Mesenchymal stem cell (in vitro differentiated cells and primary cell): ENCODE measurements at regions not wholly inside any gene's neighbourhood (a gene's known extent, or its start where the extent isn't known, plus 50 kb on each side); places are given as distances from the start of the nearest gene placed in this dataset.

ENCODE experiments used
- DNase-seq: peaks from one replicate; pipeline ENCODE4 v3.0.0-alpha.2; 2013
- H2AFZ ChIP-seq: one replicate; pipeline ENCODE4 v1.6.1; 2013; ENCODE audit warnings: low read depth, mild to moderate bottlenecking, control low read depth, inconsistent platforms, low read length, moderate library complexity
- H2AK5ac ChIP-seq: 2 replicates; pipeline ENCODE4 v1.6.1; 2013; ENCODE audit warnings: low read length, moderate library complexity, mild to moderate bottlenecking, inconsistent platforms; ENCODE audit not compliant: severe bottlenecking
- H2BK120ac ChIP-seq: one replicate; pipeline ENCODE4 v1.6.1; 2013; ENCODE audit warnings: low read depth, mild to moderate bottlenecking, inconsistent platforms, low read length, moderate library complexity
- H2BK12ac ChIP-seq, 2 experiments: one replicate each; pipeline ENCODE4 v1.6.1; 2013; ENCODE audit warnings: inconsistent platforms in 2 of 2, low read length in 2 of 2, mild to moderate bottlenecking in 2 of 2, moderate library complexity in 2 of 2, control low read depth in 1 of 2
- H2BK15ac ChIP-seq: one replicate; pipeline ENCODE4 v1.6.1; 2013; ENCODE audit warnings: mild to moderate bottlenecking, low read depth, inconsistent platforms; ENCODE audit not compliant: poor library complexity, severe bottlenecking
- H2BK5ac ChIP-seq: 2 replicates; pipeline ENCODE4 v1.6.1; 2013; ENCODE audit warnings: low read depth, mild to moderate bottlenecking, low read length, control low read depth, inconsistent platforms; ENCODE audit not compliant: poor library complexity, severe bottlenecking
- H3K14ac ChIP-seq, 2 experiments: one replicate each; pipeline ENCODE4 v1.6.1; 2013; ENCODE audit warnings: inconsistent platforms in 2 of 2, low read length in 2 of 2, control low read depth in 1 of 2, mild to moderate bottlenecking in 1 of 2, moderate library complexity in 1 of 2
- H3K18ac ChIP-seq, 2 experiments: one replicate each; pipeline ENCODE4 v1.6.1; 2013; ENCODE audit warnings: inconsistent platforms in 2 of 2, low read length in 2 of 2, control low read depth in 1 of 2, low read depth in 1 of 2, mild to moderate bottlenecking in 1 of 2
- H3K23ac ChIP-seq, 2 experiments: one replicate each; pipeline ENCODE4 v1.6.1; 2013; ENCODE audit warnings: inconsistent platforms in 2 of 2, low read length in 2 of 2, mild to moderate bottlenecking in 2 of 2, moderate library complexity in 2 of 2, control low read depth in 1 of 2
- H3K27ac ChIP-seq: 2 replicates; pipeline ENCODE4 v1.5.1; 2013; ENCODE audit warnings: mild to moderate bottlenecking, moderate library complexity, low read length, control low read depth, inconsistent platforms; ENCODE audit not compliant: poor library complexity, severe bottlenecking
- H3K27me3 ChIP-seq, 2 experiments: 2 replicates each; pipeline versions ENCODE4 v1.6.1 to v1.7.0; 2013; ENCODE audit warnings: low read length in 2 of 2, mild to moderate bottlenecking in 2 of 2, moderate library complexity in 2 of 2, control low read depth in 1 of 2, inconsistent platforms in 1 of 2; ENCODE audit not compliant: control insufficient read depth in 1 of 2, insufficient read depth in 1 of 2
- H3K36me3 ChIP-seq, 2 experiments: 2 replicates each; pipeline versions ENCODE4 v1.6.1 to v1.7.0; 2013; ENCODE audit warnings: low read length in 2 of 2, control low read depth in 1 of 2, inconsistent platforms in 1 of 2, low read depth in 1 of 2, mild to moderate bottlenecking in 1 of 2; ENCODE audit not compliant: insufficient read depth in 2 of 2, control insufficient read depth in 1 of 2
- H3K4ac ChIP-seq, 2 experiments: one replicate each; pipeline ENCODE4 v1.6.1; 2013; ENCODE audit warnings: inconsistent platforms in 2 of 2, low read length in 2 of 2, mild to moderate bottlenecking in 2 of 2, moderate library complexity in 2 of 2, control low read depth in 1 of 2, low read depth in 1 of 2
- H3K4me1 ChIP-seq: 2 replicates; pipeline ENCODE4 v1.6.1; 2013; ENCODE audit warnings: low read depth, low read length, control low read depth; ENCODE audit not compliant: control insufficient read depth, insufficient read depth
- H3K4me2 ChIP-seq: 2 replicates; pipeline ENCODE4 v1.6.1; 2013; ENCODE audit warnings: low read length, mild to moderate bottlenecking, inconsistent platforms; ENCODE audit not compliant: poor library complexity, severe bottlenecking
- H3K4me3 ChIP-seq, 2 experiments: 2 replicates each; pipeline versions ENCODE4 v1.5.1 to v1.7.0; 2013; ENCODE audit warnings: low read length in 2 of 2, mild to moderate bottlenecking in 2 of 2, control low read depth in 1 of 2, low read depth in 1 of 2; ENCODE audit not compliant: insufficient read depth in 1 of 2
- H3K79me1 ChIP-seq: replicated peaks from 2 replicates; pipeline ENCODE4 v1.6.1; 2013; ENCODE audit warnings: mild to moderate bottlenecking, control low read depth, low read length, inconsistent platforms; ENCODE audit not compliant: poor library complexity, severe bottlenecking
- H3K9ac ChIP-seq: 2 replicates; pipeline ENCODE4 v1.7.0; 2013; ENCODE audit warnings: mild to moderate bottlenecking, low read length, moderate library complexity
- H3K9me3 ChIP-seq: 2 replicates; pipeline ENCODE4 v1.7.0; 2013; ENCODE audit warnings: mild to moderate bottlenecking, low read length; ENCODE audit not compliant: control insufficient read depth
- H4K8ac ChIP-seq: one replicate; pipeline ENCODE4 v1.6.1; 2013; ENCODE audit warnings: inconsistent platforms, mild to moderate bottlenecking, low read length, moderate library complexity
- H4K91ac ChIP-seq: one replicate; pipeline ENCODE4 v1.6.1; 2013; ENCODE audit warnings: mild to moderate bottlenecking, low read length, inconsistent platforms
- WGBS: methylation state at CpG from one replicate; pipeline ENCODE4 v1.1.7; 2013; ENCODE audit warnings: mixed read lengths; 5-methylcytosine and 5-hydroxymethylcytosine counted together

- H3K9me3 ChIP-seq, result no peaks in the 10 kb centered on the region
- DNase-seq, result no peak
These were observed 53.7 kb downstream of the RPS12 start for GRCh38 chr6:132868057-132868456.

GRCh38 chr6:132872923-132873322, 58.6 kb downstream of the RPS12 start:
- H3K27ac ChIP-seq, result no peak overlapping the region
- no peak overlapping the region for H4K91ac ChIP-seq
- WGBS, result 100% methylated on average over 1 of the region's 1 CpG

More at GRCh38 chr6:132868057-132868456, 53.7 kb downstream of the RPS12 start:
- no peak overlapping the region for H2BK12ac ChIP-seq
- H2BK5ac ChIP-seq, result no peak overlapping the region
- H3K4me1 ChIP-seq, result no peaks in the 10 kb centered on the region
- no peak overlapping the region for H2BK15ac ChIP-seq
- no peak overlapping the region for H3K27ac ChIP-seq
- no peak overlapping the region for H2AFZ ChIP-seq
- H2BK120ac ChIP-seq, result no peak overlapping the region
- H3K18ac ChIP-seq, result no peak overlapping the region
- no peak overlapping the region for H3K9ac ChIP-seq
- H2AK5ac ChIP-seq, result no peak overlapping the region
- WGBS, result no CpG with 5 or more reads among the region's 1 CpG
- no peak overlapping the region for H3K4me2 ChIP-seq
- H4K91ac ChIP-seq, result no peak overlapping the region
- no peaks in the 10 kb centered on the region for H3K36me3 ChIP-seq
- no peaks in the 10 kb centered on the region for H3K79me1 ChIP-seq
- no peak overlapping the region for H3K14ac ChIP-seq
- H3K4ac ChIP-seq, result no peak overlapping the region
- H3K23ac ChIP-seq, result no peak overlapping the region
- peaks cover 0 to 4% of the 10 kb centered on the region in 2 experiments for H3K27me3 ChIP-seq
- no peak overlapping the region for H4K8ac ChIP-seq
- no peak overlapping the region for H3K4me3 ChIP-seq

DNA sequence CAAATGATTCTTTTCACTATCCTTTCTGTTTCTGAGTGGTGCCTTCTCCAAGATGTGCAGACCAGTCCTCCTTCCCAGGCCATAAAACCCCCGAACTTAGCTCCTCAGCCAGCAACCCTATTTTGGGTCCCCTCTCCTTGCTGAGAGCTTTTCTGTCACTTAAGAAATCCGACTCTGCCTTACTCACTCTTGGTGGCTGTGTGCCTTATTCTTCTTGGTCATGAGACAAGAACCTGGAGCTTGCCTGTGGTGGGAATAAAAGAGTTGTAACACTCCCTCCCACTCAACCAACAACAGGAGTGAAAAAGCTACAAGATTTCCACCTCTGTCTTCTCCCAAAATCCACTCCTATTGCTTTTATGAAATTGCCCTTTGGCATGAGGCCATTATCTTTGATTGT, 62.6 kb downstream of the RPS12 start:
- DNase-seq, result no peak
- Histone ChIP-seq H3K4me1 (no peaks in the 10 kb centered on the region), H3K4me2 (no peak overlapping the region), H3K4ac (peak overlapping the region in 1 of 2 experiments; percentile 16), H3K9me3 (peaks cover 8% of the 10 kb centered on the region), H2AFZ (no peak overlapping the region), H3K9ac (no peak overlapping the region), H2AK5ac (no peak overlapping the region), H2BK5ac (no peak overlapping the region), H4K91ac (no peak overlapping the region), H3K27me3 (no peaks in the 10 kb centered on the region), H3K23ac (no peak overlapping the region), H2BK12ac (no peak overlapping the region), H2BK120ac (no peak overlapping the region), H3K36me3 (no peaks in the 10 kb centered on the region), H3K27ac (no peak overlapping the region), H3K79me1 (no peaks in the 10 kb centered on the region), H3K14ac (no peak overlapping the region), H2BK15ac (no peak overlapping the region), H3K18ac (no peak overlapping the region), H4K8ac (no peak overlapping the region), H3K4me3 (no peak overlapping the region)
- WGBS, result 71% methylated on average over 2 of the region's 2 CpGs

More at GRCh38 chr6:132872923-132873322, 58.6 kb downstream of the RPS12 start:
- Histone ChIP-seq H3K4me2 (no peak overlapping the region), H3K27me3 (peaks cover 0 to 4% of the 10 kb centered on the region in 2 experiments), H3K79me1 (no peaks in the 10 kb centered on the region), H3K4me1 (no peaks in the 10 kb centered on the region), H3K23ac (no peak overlapping the region), H2BK5ac (no peak overlapping the region), H2BK12ac (no peak overlapping the region), H2AK5ac (no peak overlapping the region), H3K18ac (no peak overlapping the region), H3K9me3 (peaks cover 8% of the 10 kb centered on the region), H3K14ac (no peak overlapping the region), H3K36me3 (no peaks in the 10 kb centered on the region), H3K4me3 (no peak overlapping the region), H2BK15ac (no peak overlapping the region), H2BK120ac (no peak overlapping the region), H4K8ac (no peak overlapping the region), H3K4ac (no peak overlapping the region), H2AFZ (no peak overlapping the region), H3K9ac (no peak overlapping the region)
- DNase-seq, result no peak

- no peak overlapping the region for H2BK12ac ChIP-seq
- no peaks in the 10 kb centered on the region for H3K36me3 ChIP-seq
- no peaks in the 10 kb centered on the region for H3K4me1 ChIP-seq
- no peak overlapping the region for H3K9ac ChIP-seq
- H3K27ac ChIP-seq, result no peak overlapping the region
- no peak overlapping the region for H3K23ac ChIP-seq
- H4K8ac ChIP-seq, result no peak overlapping the region
- H4K91ac ChIP-seq, result no peak overlapping the region
- no peaks in the 10 kb centered on the region for H3K79me1 ChIP-seq
- H2AK5ac ChIP-seq, result no peak overlapping the region
- no peak overlapping the region for H2BK15ac ChIP-seq
- no peak overlapping the region for H2BK5ac ChIP-seq
- WGBS, result 100% methylated on average over 1 of the region's 1 CpG
- no peak for DNase-seq
- H3K14ac ChIP-seq, result no peak overlapping the region
- H3K4ac ChIP-seq, result no peak overlapping the region
- no peak overlapping the region for H3K4me3 ChIP-seq
- no peaks in the 10 kb centered on the region for H3K9me3 ChIP-seq
- H2BK120ac ChIP-seq, result no peak overlapping the region
- H2AFZ ChIP-seq, result no peak overlapping the region
- H3K27me3 ChIP-seq, result peaks cover 0 to 4% of the 10 kb centered on the region in 2 experiments
- no peak overlapping the region for H3K4me2 ChIP-seq
- no peak overlapping the region for H3K18ac ChIP-seq
These were observed 72.8 kb downstream of the RPS12 start for GRCh38 chr6:132887204-132887603.
